SK-N-SH (cell line): ENCODE measurements at regions not wholly inside any gene's neighbourhood (a gene's known extent, or its start where the extent isn't known, plus 50 kb on each side); places are given as distances from the start of the nearest gene placed in this dataset.

ENCODE experiments used
- CTCF ChIA-PET: fragments of 300-600, 350-600 bp; formaldehyde crosslinking; extraction: SDS; loops from one replicate; lab custom pipeline; 2021; lab: Yijun Ruan, JAX
- POLR2A ChIA-PET: fragments of 350-600 bp; sonication (Branson Sonifier 250); formaldehyde crosslinking; extraction: SDS; loops from one replicate; lab custom pipeline; 2020; ENCODE audit warnings: antibody characterized with exemption, inconsistent platforms; lab: Yijun Ruan, JAX
- DNase-seq: peaks from one replicate; pipeline ENCODE4 v3.0.0; 2012
- H2AFZ ChIP-seq: fragments of 200-600 bp; sonication (generic); 2 replicates; pipeline ENCODE4 v1.8.1; 2016; ENCODE audit warnings: antibody characterized with exemption, mild to moderate bottlenecking, low read depth
- H3F3A ChIP-seq: fragments of 200-600 bp; sonication (generic); replicated peaks from 2 replicates; pipeline ENCODE3; 2016; ENCODE audit warnings: antibody characterized with exemption, mild to moderate bottlenecking; ENCODE audit not compliant: insufficient read depth
- H3K27ac ChIP-seq, 2 experiments: fragments of 200-500 bp in 1 of 2; fragments of 200-600 bp in 1 of 2; sonication (Bioruptor generic) in 1 of 2; sonication (generic), shearing (Covaris generic) in 1 of 2; 2 replicates each; pipeline versions ENCODE4 v1.5.1 to v1.6.1; 2014 to 2016; ENCODE audit warnings: low read depth in 2 of 2, inconsistent platforms in 1 of 2, low read length in 1 of 2, mild to moderate bottlenecking in 1 of 2, mixed read lengths in 1 of 2
- H3K27me3 ChIP-seq: fragments of 200-600 bp; sonication (generic), shearing (Covaris generic); 2 replicates; pipeline ENCODE4 v1.6.1; 2016; ENCODE audit warnings: mixed run types; ENCODE audit not compliant: insufficient read depth
- H3K36me3 ChIP-seq, 2 experiments: fragments of 200-500 bp in 1 of 2; fragments of 200-600 bp in 1 of 2; sonication (Bioruptor generic) in 1 of 2; sonication (generic) in 1 of 2; replicated peaks in 1 of 2; 2 replicates each; pipeline versions ENCODE3 to v1.5.1; 2014 to 2016; ENCODE audit warnings: low read length in 1 of 2, mild to moderate bottlenecking in 1 of 2; ENCODE audit not compliant: insufficient read depth in 2 of 2, control insufficient read depth in 1 of 2
- H3K4me1 ChIP-seq, 2 experiments: fragments of 200-500 bp in 1 of 2; fragments of 200-600 bp in 1 of 2; sonication (Bioruptor generic) in 1 of 2; sonication (generic), shearing (Covaris generic) in 1 of 2; 2 replicates each; pipeline versions ENCODE4 v1.5.1 to v1.6.1; 2014 to 2016; ENCODE audit warnings: low read depth in 1 of 2, low read length in 1 of 2, mixed run types in 1 of 2; ENCODE audit not compliant: insufficient read depth in 2 of 2, control insufficient read depth in 1 of 2
- H3K4me2 ChIP-seq: fragments of 200-600 bp; sonication (generic), shearing (Covaris generic); 2 replicates; pipeline ENCODE4 v1.6.1; 2017; ENCODE audit warnings: mixed run types
- H3K4me3 ChIP-seq, 2 experiments: fragments of 200-500 bp in 1 of 2; fragments of 200-600 bp in 1 of 2; sonication (Bioruptor generic) in 1 of 2; sonication (generic), shearing (Covaris generic) in 1 of 2; 2 replicates each; pipeline versions ENCODE4 v1.5.1 to v1.8.1; 2014 to 2016; ENCODE audit warnings: low read depth in 2 of 2, inconsistent platforms in 1 of 2, low read length in 1 of 2, mild to moderate bottlenecking in 1 of 2, mixed read lengths in 1 of 2, moderate library complexity in 1 of 2
- H3K79me2 ChIP-seq: fragments of 200-600 bp; sonication (generic); 2 replicates; pipeline ENCODE4 v1.8.1; 2017; ENCODE audit warnings: mild to moderate bottlenecking; ENCODE audit not compliant: insufficient read depth
- H3K9ac ChIP-seq: fragments of 200-600 bp; sonication (generic); 2 replicates; pipeline ENCODE4 v1.6.1; 2017; ENCODE audit warnings: mixed run types
- H3K9me2 ChIP-seq: fragments of 200-600 bp; sonication (generic); 2 replicates; pipeline ENCODE4 v1.6.1; 2017; ENCODE audit warnings: mixed run types
- H3K9me3 ChIP-seq: fragments of 200-600 bp; sonication (generic); 2 replicates; pipeline ENCODE4 v1.6.1; 2017; ENCODE audit warnings: mixed run types, mild to moderate bottlenecking, moderate library complexity
- H4K20me1 ChIP-seq: fragments of 200-600 bp; sonication (generic); 2 replicates; pipeline ENCODE4 v1.6.1; 2017; ENCODE audit warnings: mild to moderate bottlenecking, mixed run types; ENCODE audit not compliant: insufficient read depth
- EP300 ChIP-seq, 2 experiments: IDR thresholded peaks; 2 replicates each; pipeline versions ENCODE4 v1.4.0 to v1.6.1; 2012; ENCODE audit warnings: borderline replicate concordance in 1 of 2, low read depth in 1 of 2, low read length in 1 of 2
- EZH2phosphoT487 ChIP-seq: fragments of 200-600 bp; sonication (generic); IDR thresholded peaks from 2 replicates; pipeline ENCODE4 v1.6.1; 2017; ENCODE audit warnings: low read depth, mixed run types, mild to moderate bottlenecking, antibody characterized with exemption, moderate library complexity, borderline replicate concordance
- FOXJ3 ChIP-seq: sonication (generic); formaldehyde crosslinking; IDR thresholded peaks from 2 replicates; pipeline ENCODE4 v1.5.1; 2020; ENCODE audit warnings: mild to moderate bottlenecking, missing genetic modification reagents
- GABPA ChIP-seq: IDR thresholded peaks from 2 replicates; pipeline ENCODE4 v1.4.0; 2012; ENCODE audit warnings: low read depth, mild to moderate bottlenecking
- MXI1 ChIP-seq: IDR thresholded peaks from 2 replicates; pipeline ENCODE4 v1.6.1; 2012; ENCODE audit warnings: mild to moderate bottlenecking, low read depth, low read length, improper control_type of control experiment
- NFIC ChIP-seq: IDR thresholded peaks from 2 replicates; pipeline ENCODE4 v1.4.0; 2012; ENCODE audit warnings: borderline replicate concordance
- NRF1 ChIP-seq: IDR thresholded peaks from 2 replicates; pipeline ENCODE4 v1.6.1; 2012; ENCODE audit warnings: low read depth, mild to moderate bottlenecking, low read length
- PBX3 ChIP-seq: IDR thresholded peaks from 2 replicates; pipeline ENCODE4; 2012
- POLR2AphosphoS5 ChIP-seq: IDR thresholded peaks from 2 replicates; pipeline ENCODE4 v1.6.1; 2012; ENCODE audit warnings: low read depth, low read length
- RFX5 ChIP-seq: IDR thresholded peaks from 2 replicates; pipeline ENCODE4 v1.6.1; 2012; ENCODE audit warnings: mild to moderate bottlenecking, improper control_type of control experiment, low read length
- RXRA ChIP-seq: IDR thresholded peaks from 2 replicates; pipeline ENCODE4 v1.4.0; 2012; ENCODE audit warnings: low read depth, mild to moderate bottlenecking, borderline replicate concordance
- SMC3 ChIP-seq: IDR thresholded peaks from 2 replicates; pipeline ENCODE4 v1.6.1; 2012; ENCODE audit warnings: low read depth, low read length, improper control_type of control experiment
- TAF1 ChIP-seq: IDR thresholded peaks from 2 replicates; pipeline ENCODE4 v1.6.1; 2012; ENCODE audit warnings: low read depth, mild to moderate bottlenecking, low read length, moderate library complexity, borderline replicate concordance
- TCF12 ChIP-seq: IDR thresholded peaks from 2 replicates; pipeline ENCODE4 v1.4.0; 2012
- TEAD4 ChIP-seq: IDR thresholded peaks from 2 replicates; pipeline ENCODE4 v1.4.0; 2012; ENCODE audit warnings: mild to moderate bottlenecking, borderline replicate concordance; ENCODE audit not compliant: insufficient read depth
- USF1 ChIP-seq: IDR thresholded peaks from 2 replicates; pipeline ENCODE4 v1.4.0; 2012; ENCODE audit warnings: low read depth, borderline replicate concordance
- YY1 ChIP-seq: IDR thresholded peaks from 2 replicates; pipeline ENCODE4 v1.4.0; 2012; ENCODE audit warnings: low read depth, mild to moderate bottlenecking
- WGBS: methylation state at CpG from one replicate; pipeline ENCODE4 v1.1.6; 2017; ENCODE audit warnings: low lambda C conversion rate; 5-methylcytosine and 5-hydroxymethylcytosine counted together
- TF ChIP-seq, protein P1 (sequence below): fragments of 150-350 bp; IDR thresholded peaks from 2 replicates; pipeline ENCODE4 v1.6.1; 2017; ENCODE audit warnings: antibody characterized with exemption, low read length, low read depth, borderline replicate concordance
- TF ChIP-seq, protein P2 (sequence below): IDR thresholded peaks from 2 replicates; pipeline ENCODE4 v1.6.1; 2012; ENCODE audit warnings: mild to moderate bottlenecking, low read depth, low read length, moderate library complexity
- TF ChIP-seq, protein P3 (sequence below): fragments of 200-600 bp; sonication (generic); IDR thresholded peaks from 2 replicates; pipeline ENCODE4 v1.6.1; 2017; ENCODE audit warnings: antibody characterized with exemption, mild to moderate bottlenecking, moderate library complexity

DNA sequence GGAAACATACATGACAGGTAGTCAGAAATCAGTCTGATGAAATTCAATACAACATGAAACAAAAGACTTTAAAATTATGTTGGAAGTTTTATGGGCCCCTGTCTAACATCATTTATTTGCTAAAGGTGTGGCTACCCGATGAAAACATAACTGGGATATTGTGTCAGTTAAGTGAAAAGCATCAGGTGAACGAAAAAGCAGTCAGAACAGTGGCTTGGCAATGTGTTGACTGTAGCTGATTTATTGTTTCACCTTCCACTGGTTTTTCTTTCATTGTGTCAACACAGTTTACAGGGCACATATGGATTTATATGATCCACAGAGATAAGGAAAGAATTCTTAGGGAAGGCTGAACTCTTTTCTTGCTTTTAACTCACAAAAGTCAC, 429.6 kb upstream of the ZNF608 start:
- no peaks in the 10 kb centered on the region for H3K79me2 ChIP-seq
- no peaks in the 10 kb centered on the region for H3K9me2 ChIP-seq
- no peak overlapping the region for H3K9ac ChIP-seq
- no peaks in the 10 kb centered on the region for H3K9me3 ChIP-seq
- no peak for TF ChIP-seq SMC3
- H3K36me3 ChIP-seq, result no peaks in the 10 kb centered on the region
- ChIA-PET CTCF (no interaction called here), POLR2A (no interaction called here)
- H3K4me3 ChIP-seq, result no peak overlapping the region
- no peak overlapping the region for H3K4me2 ChIP-seq
- no peaks in the 10 kb centered on the region for H3K27me3 ChIP-seq
- WGBS, result 61% methylated on average over 2 of the region's 2 CpGs
- H4K20me1 ChIP-seq, result no peaks in the 10 kb centered on the region
- no peak for DNase-seq
- no peaks in the 10 kb centered on the region for H3F3A ChIP-seq
- no peak overlapping the region for H2AFZ ChIP-seq
- H3K4me1 ChIP-seq, result peaks cover 0 to 6% of the 10 kb centered on the region in 2 experiments; a peak in 1 of 4 replicates
- H3K27ac ChIP-seq, result no peak overlapping the region

GRCh38 chr5:125177340-125177739, 430.9 kb upstream of the ZNF608 start:
- H3K9me3 ChIP-seq, result no peaks in the 10 kb centered on the region
- 86% methylated on average over 4 of the region's 4 CpGs for WGBS
- no peak overlapping the region for H3K4me2 ChIP-seq
- H3K36me3 ChIP-seq, result no peaks in the 10 kb centered on the region
- TF ChIP-seq, protein P1, sequence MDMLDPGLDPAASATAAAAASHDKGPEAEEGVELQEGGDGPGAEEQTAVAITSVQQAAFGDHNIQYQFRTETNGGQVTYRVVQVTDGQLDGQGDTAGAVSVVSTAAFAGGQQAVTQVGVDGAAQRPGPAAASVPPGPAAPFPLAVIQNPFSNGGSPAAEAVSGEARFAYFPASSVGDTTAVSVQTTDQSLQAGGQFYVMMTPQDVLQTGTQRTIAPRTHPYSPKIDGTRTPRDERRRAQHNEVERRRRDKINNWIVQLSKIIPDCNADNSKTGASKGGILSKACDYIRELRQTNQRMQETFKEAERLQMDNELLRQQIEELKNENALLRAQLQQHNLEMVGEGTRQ, result no peak
- no peak for TF ChIP-seq MXI1
- no peak for TF ChIP-seq USF1
- no peak for TF ChIP-seq TAF1
- TF ChIP-seq PBX3, result no peak
- TF ChIP-seq FOXJ3 (CRISPR knock-in tag), result no peak
- no peak for TF ChIP-seq TCF12
- no peak for TF ChIP-seq RFX5
- TF ChIP-seq NRF1, result no peak
- TF ChIP-seq, protein P2, sequence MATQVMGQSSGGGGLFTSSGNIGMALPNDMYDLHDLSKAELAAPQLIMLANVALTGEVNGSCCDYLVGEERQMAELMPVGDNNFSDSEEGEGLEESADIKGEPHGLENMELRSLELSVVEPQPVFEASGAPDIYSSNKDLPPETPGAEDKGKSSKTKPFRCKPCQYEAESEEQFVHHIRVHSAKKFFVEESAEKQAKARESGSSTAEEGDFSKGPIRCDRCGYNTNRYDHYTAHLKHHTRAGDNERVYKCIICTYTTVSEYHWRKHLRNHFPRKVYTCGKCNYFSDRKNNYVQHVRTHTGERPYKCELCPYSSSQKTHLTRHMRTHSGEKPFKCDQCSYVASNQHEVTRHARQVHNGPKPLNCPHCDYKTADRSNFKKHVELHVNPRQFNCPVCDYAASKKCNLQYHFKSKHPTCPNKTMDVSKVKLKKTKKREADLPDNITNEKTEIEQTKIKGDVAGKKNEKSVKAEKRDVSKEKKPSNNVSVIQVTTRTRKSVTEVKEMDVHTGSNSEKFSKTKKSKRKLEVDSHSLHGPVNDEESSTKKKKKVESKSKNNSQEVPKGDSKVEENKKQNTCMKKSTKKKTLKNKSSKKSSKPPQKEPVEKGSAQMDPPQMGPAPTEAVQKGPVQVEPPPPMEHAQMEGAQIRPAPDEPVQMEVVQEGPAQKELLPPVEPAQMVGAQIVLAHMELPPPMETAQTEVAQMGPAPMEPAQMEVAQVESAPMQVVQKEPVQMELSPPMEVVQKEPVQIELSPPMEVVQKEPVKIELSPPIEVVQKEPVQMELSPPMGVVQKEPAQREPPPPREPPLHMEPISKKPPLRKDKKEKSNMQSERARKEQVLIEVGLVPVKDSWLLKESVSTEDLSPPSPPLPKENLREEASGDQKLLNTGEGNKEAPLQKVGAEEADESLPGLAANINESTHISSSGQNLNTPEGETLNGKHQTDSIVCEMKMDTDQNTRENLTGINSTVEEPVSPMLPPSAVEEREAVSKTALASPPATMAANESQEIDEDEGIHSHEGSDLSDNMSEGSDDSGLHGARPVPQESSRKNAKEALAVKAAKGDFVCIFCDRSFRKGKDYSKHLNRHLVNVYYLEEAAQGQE, result no peak
- no peak for TF ChIP-seq NFIC
- TF ChIP-seq TEAD4, result no peak
- no peak for TF ChIP-seq POLR2AphosphoS5
- no peak for TF ChIP-seq EZH2phosphoT487
- TF ChIP-seq GABPA, result no peak
- TF ChIP-seq, protein P3, sequence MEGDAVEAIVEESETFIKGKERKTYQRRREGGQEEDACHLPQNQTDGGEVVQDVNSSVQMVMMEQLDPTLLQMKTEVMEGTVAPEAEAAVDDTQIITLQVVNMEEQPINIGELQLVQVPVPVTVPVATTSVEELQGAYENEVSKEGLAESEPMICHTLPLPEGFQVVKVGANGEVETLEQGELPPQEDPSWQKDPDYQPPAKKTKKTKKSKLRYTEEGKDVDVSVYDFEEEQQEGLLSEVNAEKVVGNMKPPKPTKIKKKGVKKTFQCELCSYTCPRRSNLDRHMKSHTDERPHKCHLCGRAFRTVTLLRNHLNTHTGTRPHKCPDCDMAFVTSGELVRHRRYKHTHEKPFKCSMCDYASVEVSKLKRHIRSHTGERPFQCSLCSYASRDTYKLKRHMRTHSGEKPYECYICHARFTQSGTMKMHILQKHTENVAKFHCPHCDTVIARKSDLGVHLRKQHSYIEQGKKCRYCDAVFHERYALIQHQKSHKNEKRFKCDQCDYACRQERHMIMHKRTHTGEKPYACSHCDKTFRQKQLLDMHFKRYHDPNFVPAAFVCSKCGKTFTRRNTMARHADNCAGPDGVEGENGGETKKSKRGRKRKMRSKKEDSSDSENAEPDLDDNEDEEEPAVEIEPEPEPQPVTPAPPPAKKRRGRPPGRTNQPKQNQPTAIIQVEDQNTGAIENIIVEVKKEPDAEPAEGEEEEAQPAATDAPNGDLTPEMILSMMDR, result no peak
- TF ChIP-seq RXRA, result no peak
- TF ChIP-seq YY1, result no peak
- TF ChIP-seq EP300 (IDR thresholded peaks at IDR 0.05; ENCODE audit: borderline replicate concordance in 1 of 2, low read depth in 1 of 2, low read length in 1 of 2), result no peak
- TF ChIP-seq, all 33 proteins: peak for 0
- ChIA-PET POLR2A (no interaction called here), CTCF (no interaction called here)
- DNase-seq, result no peak
- Histone ChIP-seq H2AFZ (no peak overlapping the region), H3K27ac (no peak overlapping the region), H3K9me2 (no peaks in the 10 kb centered on the region), H3K79me2 (no peaks in the 10 kb centered on the region), H3K9ac (no peak overlapping the region), H3K4me3 (no peak overlapping the region), H3K4me1 (peaks cover 0 to 6% of the 10 kb centered on the region in 2 experiments; a peak in 1 of 4 replicates), H4K20me1 (no peaks in the 10 kb centered on the region), H3K27me3 (no peaks in the 10 kb centered on the region), H3F3A (no peaks in the 10 kb centered on the region)
